RKO (cell line): ENCODE measurements at regions not wholly inside any gene's neighbourhood (a gene's known extent, or its start where the extent isn't known, plus 50 kb on each side); places are given as distances from the start of the nearest gene placed in this dataset.

Source experiments
- DNase-seq: peaks from one replicate; pipeline ENCODE4 v3.0.0-alpha.2; 2016; ENCODE audit warnings: low spot score

- DNase-seq: no peak
These were observed 368.0 kb downstream of the MEIS1 start for GRCh38 chr2:66802877-66803276.

- no peak for DNase-seq
These were observed 368.8 kb downstream of the MEIS1 start for GRCh38 chr2:66803726-66804125.

GRCh38 chr2:66805016-66805865 lies 370.3 kb downstream of the MEIS1 start:
- DNase-seq: no peak

GRCh38 chr2:66805968-66806367 lies 371.0 kb downstream of the MEIS1 start:
- DNase-seq: no peak

- no peak for DNase-seq
These were observed 378.6 kb downstream of the MEIS1 start for GRCh38 chr2:66813525-66813924.

- DNase-seq: no peak
These were observed 379.1 kb downstream of the MEIS1 start for GRCh38 chr2:66813976-66814375.

- DNase-seq: no peak
These were observed 380.0 kb downstream of the MEIS1 start for GRCh38 chr2:66814916-66815315.

- DNase-seq: no peak
These were observed 381.0 kb downstream of the MEIS1 start for GRCh38 chr2:66815886-66816285.

GRCh38 chr2:66821168-66821567 lies 386.2 kb downstream of the MEIS1 start:
- DNase-seq: no peak

- DNase-seq: no peak
These were observed 387.3 kb downstream of the MEIS1 start for GRCh38 chr2:66822186-66822585.

- no peak for DNase-seq
These were observed 390.0 kb downstream of the MEIS1 start for GRCh38 chr2:66824926-66825325.

- no peak for DNase-seq
These were observed 392.9 kb downstream of the MEIS1 start for GRCh38 chr2:66827851-66828250.

GRCh38 chr2:66828876-66829275 lies 394.0 kb downstream of the MEIS1 start:
- DNase-seq: no peak

GRCh38 chr2:66830881-66831280 lies 396.0 kb downstream of the MEIS1 start:
- DNase-seq: no peak

- no peak for DNase-seq
These were observed 397.9 kb downstream of the MEIS1 start for GRCh38 chr2:66832646-66833435.

GRCh38 chr2:66834859-66835258 lies 399.9 kb downstream of the MEIS1 start:
- no peak for DNase-seq

- no peak for DNase-seq
These were observed 401.9 kb downstream of the MEIS1 start for GRCh38 chr2:66836851-66837250.

- DNase-seq: no peak
These were observed 404.8 kb downstream of the MEIS1 start for GRCh38 chr2:66839551-66840320.

GRCh38 chr2:66840321-66841002 lies 405.5 kb downstream of the MEIS1 start:
- DNase-seq: no peak

- no peak for DNase-seq
These were observed 408.9 kb downstream of the MEIS1 start for GRCh38 chr2:66843847-66844246.

- no peak for DNase-seq
These were observed 410.4 kb downstream of the MEIS1 start for GRCh38 chr2:66845307-66845706.

GRCh38 chr2:66846887-66847286 lies 412.0 kb downstream of the MEIS1 start:
- no peak for DNase-seq
